ENCODE measurements at regions not wholly inside any gene's neighbourhood (a gene's known extent, or its start where the extent isn't known, plus 50 kb on each side); places are given as distances from the start of the nearest gene placed in this dataset.
"Not testable (repeated sequence)": the region's sequence is repeated elsewhere in the genome, so short reads cannot be mapped to it uniquely, and the experiment has no call there.

- H3K9me1 ChIP-seq (ENCODE audit: control insufficient read depth, insufficient read depth, low read length); H3K27me3 ChIP-seq (ENCODE audit: control insufficient read depth in 2 of 2, insufficient read depth in 2 of 2, low read length in 2 of 2); in situ Hi-C loops (cut with MboI); BruUV-seq (replicated peaks); H3K4me1 ChIP-seq (replicated peaks in 1 of 2; ENCODE audit: control insufficient read depth in 2 of 2, insufficient read depth in 2 of 2, low read length in 2 of 2); H3K4me2 ChIP-seq (ENCODE audit: insufficient read depth, low read length); H3K36me3 ChIP-seq (ENCODE audit: control insufficient read depth, insufficient read depth, low read length); H3K27ac ChIP-seq (ENCODE audit: extremely low read depth, low read depth, low read length); intact Hi-C loops (cut with micrococcal nuclease); H3K9ac ChIP-seq (ENCODE audit: insufficient read depth in 1 of 2, low read depth in 2 of 2, low read length in 2 of 2); POLR2A ChIA-PET; ATAC-seq; H4K20me1 ChIP-seq (replicated peaks; ENCODE audit: control insufficient read depth, insufficient read depth, low read length); H3K4me3 ChIP-seq; H3K9me3 ChIP-seq (replicated peaks; ENCODE audit: control insufficient read depth, insufficient read depth, low read depth, low read length); DNase-seq (ENCODE audit: extremely low read depth in 1 of 4, low spot score in 3 of 4); H3K79me2 ChIP-seq (ENCODE audit: control insufficient read depth, insufficient read depth, low read length); CTCF ChIA-PET (ENCODE audit: low intra/inter-chr PET ratio); FAIRE-seq; H2AFZ ChIP-seq (ENCODE audit: low read depth, low read length): not testable (repeated sequence)
- TF ChIP-seq USF2 (CRISPR knock-in tag; IDR thresholded peaks at IDR 0.05) (peak; percentile 24; the same call in 1 of the 2 replicates), TFE3 (CRISPR knock-in tag; IDR thresholded peaks at IDR 0.05) (peak; percentile 87), RAD51 (IDR thresholded peaks at IDR 0.05; ENCODE audit: borderline replicate concordance, low read depth) (peak; percentile 58)
- WGBS (ENCODE audit: insufficient coverage, low coverage, missing lambda C conversion rate), result 26% methylated on average over 3 of the region's 3 CpGs
Observed at GRCh38 chr21:10346933-10347615, 174.3 kb upstream of the TPTE start.

- H3K9ac ChIP-seq (ENCODE audit: insufficient read depth in 1 of 2, low read depth in 2 of 2, low read length in 2 of 2); H3K27ac ChIP-seq (ENCODE audit: extremely low read depth, low read depth, low read length); H3K79me2 ChIP-seq (ENCODE audit: control insufficient read depth, insufficient read depth, low read length); FAIRE-seq; CTCF ChIA-PET (ENCODE audit: low intra/inter-chr PET ratio); in situ Hi-C loops (cut with MboI); H3K9me1 ChIP-seq (ENCODE audit: control insufficient read depth, insufficient read depth, low read length); intact Hi-C loops (cut with micrococcal nuclease); BruUV-seq (replicated peaks); DNase-seq (ENCODE audit: extremely low read depth in 1 of 4, low spot score in 3 of 4); H2AFZ ChIP-seq (ENCODE audit: low read depth, low read length); ATAC-seq; H3K9me3 ChIP-seq (replicated peaks; ENCODE audit: control insufficient read depth, insufficient read depth, low read depth, low read length); H3K27me3 ChIP-seq (ENCODE audit: control insufficient read depth in 2 of 2, insufficient read depth in 2 of 2, low read length in 2 of 2); H4K20me1 ChIP-seq (replicated peaks; ENCODE audit: control insufficient read depth, insufficient read depth, low read length); POLR2A ChIA-PET; H3K36me3 ChIP-seq (ENCODE audit: control insufficient read depth, insufficient read depth, low read length); H3K4me1 ChIP-seq (replicated peaks in 1 of 2; ENCODE audit: control insufficient read depth in 2 of 2, insufficient read depth in 2 of 2, low read length in 2 of 2); H3K4me2 ChIP-seq (ENCODE audit: insufficient read depth, low read length); H3K4me3 ChIP-seq: not testable (repeated sequence)
- 3% methylated on average over 7 of the region's 7 CpGs for WGBS (ENCODE audit: insufficient coverage, low coverage, missing lambda C conversion rate)
Observed at GRCh38 chr21:10347675-10348074, 173.7 kb upstream of the TPTE start.

GRCh38 chr21:10348150-10348549 lies 173.2 kb upstream of the TPTE start:
- H3K36me3 ChIP-seq (ENCODE audit: control insufficient read depth, insufficient read depth, low read length); H3K9ac ChIP-seq (ENCODE audit: insufficient read depth in 1 of 2, low read depth in 2 of 2, low read length in 2 of 2); H3K4me1 ChIP-seq (replicated peaks in 1 of 2; ENCODE audit: control insufficient read depth in 2 of 2, insufficient read depth in 2 of 2, low read length in 2 of 2); H3K4me2 ChIP-seq (ENCODE audit: insufficient read depth, low read length); POLR2A ChIA-PET; H3K27me3 ChIP-seq (ENCODE audit: control insufficient read depth in 2 of 2, insufficient read depth in 2 of 2, low read length in 2 of 2); H4K20me1 ChIP-seq (replicated peaks; ENCODE audit: control insufficient read depth, insufficient read depth, low read length); CTCF ChIA-PET (ENCODE audit: low intra/inter-chr PET ratio); H3K4me3 ChIP-seq; intact Hi-C loops (cut with micrococcal nuclease); H3K9me1 ChIP-seq (ENCODE audit: control insufficient read depth, insufficient read depth, low read length); H2AFZ ChIP-seq (ENCODE audit: low read depth, low read length); FAIRE-seq; H3K9me3 ChIP-seq (replicated peaks; ENCODE audit: control insufficient read depth, insufficient read depth, low read depth, low read length); ATAC-seq; BruUV-seq (replicated peaks); H3K79me2 ChIP-seq (ENCODE audit: control insufficient read depth, insufficient read depth, low read length); H3K27ac ChIP-seq (ENCODE audit: extremely low read depth, low read depth, low read length); in situ Hi-C loops (cut with MboI); DNase-seq (ENCODE audit: extremely low read depth in 1 of 4, low spot score in 3 of 4): not testable (repeated sequence)
- 7% methylated on average over 3 of the region's 3 CpGs for whole genome bisulfite sequencing (ENCODE audit: insufficient coverage, low coverage, missing lambda C conversion rate)
